ENCODE measurements at regions not wholly inside any gene's neighbourhood (a gene's known extent, or its start where the extent isn't known, plus 50 kb on each side); places are given as distances from the start of the nearest gene placed in this dataset.

DNA sequence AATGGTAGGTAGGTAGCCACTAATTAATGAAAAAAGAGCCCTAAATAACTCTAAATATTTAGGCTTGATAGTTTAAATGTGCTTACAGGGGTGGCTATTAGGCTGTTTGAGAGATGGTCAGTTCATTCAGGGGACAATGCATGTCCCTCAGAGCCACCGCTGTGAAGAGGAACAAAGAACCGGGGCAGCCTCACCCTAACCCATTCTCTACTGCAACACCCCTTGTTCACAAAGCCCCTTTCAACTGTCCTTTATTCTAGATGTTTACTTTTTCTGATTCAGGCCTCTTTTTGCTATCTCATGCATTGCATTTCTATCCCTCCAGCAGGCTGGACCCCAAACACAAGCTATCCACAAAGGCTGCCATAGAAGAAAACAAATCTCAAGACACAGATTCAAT, 906.7 kb downstream of the NR2F1-AS1 start:
- TF ChIP-seq, protein P1, sequence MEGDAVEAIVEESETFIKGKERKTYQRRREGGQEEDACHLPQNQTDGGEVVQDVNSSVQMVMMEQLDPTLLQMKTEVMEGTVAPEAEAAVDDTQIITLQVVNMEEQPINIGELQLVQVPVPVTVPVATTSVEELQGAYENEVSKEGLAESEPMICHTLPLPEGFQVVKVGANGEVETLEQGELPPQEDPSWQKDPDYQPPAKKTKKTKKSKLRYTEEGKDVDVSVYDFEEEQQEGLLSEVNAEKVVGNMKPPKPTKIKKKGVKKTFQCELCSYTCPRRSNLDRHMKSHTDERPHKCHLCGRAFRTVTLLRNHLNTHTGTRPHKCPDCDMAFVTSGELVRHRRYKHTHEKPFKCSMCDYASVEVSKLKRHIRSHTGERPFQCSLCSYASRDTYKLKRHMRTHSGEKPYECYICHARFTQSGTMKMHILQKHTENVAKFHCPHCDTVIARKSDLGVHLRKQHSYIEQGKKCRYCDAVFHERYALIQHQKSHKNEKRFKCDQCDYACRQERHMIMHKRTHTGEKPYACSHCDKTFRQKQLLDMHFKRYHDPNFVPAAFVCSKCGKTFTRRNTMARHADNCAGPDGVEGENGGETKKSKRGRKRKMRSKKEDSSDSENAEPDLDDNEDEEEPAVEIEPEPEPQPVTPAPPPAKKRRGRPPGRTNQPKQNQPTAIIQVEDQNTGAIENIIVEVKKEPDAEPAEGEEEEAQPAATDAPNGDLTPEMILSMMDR (conservative IDR thresholded peaks at IDR 0.05 in 1 of 2, IDR thresholded peaks at IDR 0.05 in 1 of 2; ENCODE audit: low read depth in 1 of 2, low read length in 2 of 2) = no peak
- no peak for TF ChIP-seq EZH2 (IDR thresholded peaks at IDR 0.05; ENCODE audit: low read length, missing control alignments)
- no peaks in the 10 kb centered on the region for H3K36me3 ChIP-seq (ENCODE audit: control insufficient read depth, insufficient read depth, low read length)
- H4K20me1 ChIP-seq (ENCODE audit: control insufficient read depth, extremely low read depth, insufficient read depth, low read length) = no peaks in the 10 kb centered on the region
- H3K4me1 ChIP-seq (ENCODE audit: control insufficient read depth, extremely low read depth, insufficient read depth, low read length) = no peaks in the 10 kb centered on the region
- no peak overlapping the region for H3K4me2 ChIP-seq (ENCODE audit: extremely low read depth, insufficient read depth, low read length)
- H3K9ac ChIP-seq (ENCODE audit: insufficient read depth, low read length) = no peak overlapping the region
- H3K27ac ChIP-seq (ENCODE audit: insufficient read depth, low read length) = no peak overlapping the region
- DNase-seq (ENCODE audit: low read depth in 2 of 2) = no peak
- no peaks in the 10 kb centered on the region for H3K79me2 ChIP-seq (ENCODE audit: control insufficient read depth, insufficient read depth, low read length)
- no peaks in the 10 kb centered on the region for H3K9me3 ChIP-seq (ENCODE audit: control insufficient read depth, insufficient read depth, low read depth, low read length)
- H3K4me3 ChIP-seq (replicated peaks in 1 of 4; ENCODE audit: control extremely low read depth in 1 of 4, insufficient read depth in 1 of 4, low read depth in 3 of 4, low read length in 4 of 4) = no peak overlapping the region
- H3K27me3 ChIP-seq (ENCODE audit: control insufficient read depth, insufficient read depth, low read length) = no peaks in the 10 kb centered on the region
- H2AFZ ChIP-seq (ENCODE audit: low read length) = no peak overlapping the region

DNA sequence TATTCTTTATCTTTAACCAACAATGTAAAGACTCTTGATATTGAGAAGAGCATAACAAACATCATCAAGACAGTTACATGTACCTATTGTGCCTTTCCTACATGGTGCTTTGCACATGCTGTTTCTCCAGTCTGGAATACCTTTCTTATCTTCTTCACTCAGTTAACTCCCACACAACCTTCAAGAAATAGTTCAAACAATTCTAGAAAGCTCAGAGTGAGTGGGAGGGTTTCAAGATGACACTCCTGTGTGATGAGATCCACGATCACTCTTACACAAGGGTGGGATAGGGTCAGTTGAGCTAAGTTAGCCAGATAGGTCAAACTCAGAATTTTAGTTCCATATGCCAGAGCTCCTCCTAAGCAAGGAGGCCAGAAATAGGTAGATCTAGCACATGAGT, 915.5 kb downstream of the NR2F1-AS1 start:
- H3K4me1 ChIP-seq (ENCODE audit: control insufficient read depth, extremely low read depth, insufficient read depth, low read length) = no peaks in the 10 kb centered on the region
- peak in 1 of 2 donors; percentile 21 for DNase-seq (ENCODE audit: low read depth in 2 of 2)
- TF ChIP-seq, protein P1 (conservative IDR thresholded peaks at IDR 0.05 in 1 of 2, IDR thresholded peaks at IDR 0.05 in 1 of 2; ENCODE audit: low read depth in 1 of 2, low read length in 2 of 2) = no peak
- no peak for TF ChIP-seq EZH2 (IDR thresholded peaks at IDR 0.05; ENCODE audit: low read length, missing control alignments)
- no peaks in the 10 kb centered on the region for H3K27me3 ChIP-seq (ENCODE audit: control insufficient read depth, insufficient read depth, low read length)
- H3K9me3 ChIP-seq (ENCODE audit: control insufficient read depth, insufficient read depth, low read depth, low read length) = no peaks in the 10 kb centered on the region
- no peak overlapping the region for H3K9ac ChIP-seq (ENCODE audit: insufficient read depth, low read length)
- H4K20me1 ChIP-seq (ENCODE audit: control insufficient read depth, extremely low read depth, insufficient read depth, low read length) = no peaks in the 10 kb centered on the region
- H3K36me3 ChIP-seq (ENCODE audit: control insufficient read depth, insufficient read depth, low read length) = no peaks in the 10 kb centered on the region
- no peak overlapping the region for H3K27ac ChIP-seq (ENCODE audit: insufficient read depth, low read length)
- no peak overlapping the region for H3K4me3 ChIP-seq (replicated peaks in 1 of 4; ENCODE audit: control extremely low read depth in 1 of 4, insufficient read depth in 1 of 4, low read depth in 3 of 4, low read length in 4 of 4)
- no peaks in the 10 kb centered on the region for H3K79me2 ChIP-seq (ENCODE audit: control insufficient read depth, insufficient read depth, low read length)
- no peak overlapping the region for H2AFZ ChIP-seq (ENCODE audit: low read length)
- no peak overlapping the region for H3K4me2 ChIP-seq (ENCODE audit: extremely low read depth, insufficient read depth, low read length)

GRCh38 chr5:92662741-92663140, 918.3 kb downstream of the NR2F1-AS1 start:
- TF ChIP-seq EZH2 (IDR thresholded peaks at IDR 0.05; ENCODE audit: low read length, missing control alignments) = no peak
- TF ChIP-seq, protein P1 (conservative IDR thresholded peaks at IDR 0.05 in 1 of 2, IDR thresholded peaks at IDR 0.05 in 1 of 2; ENCODE audit: low read depth in 1 of 2, low read length in 2 of 2) = no peak
- H3K27ac ChIP-seq (ENCODE audit: insufficient read depth, low read length) = no peak overlapping the region
- no peaks in the 10 kb centered on the region for H3K36me3 ChIP-seq (ENCODE audit: control insufficient read depth, insufficient read depth, low read length)
- no peaks in the 10 kb centered on the region for H3K79me2 ChIP-seq (ENCODE audit: control insufficient read depth, insufficient read depth, low read length)
- H3K9ac ChIP-seq (ENCODE audit: insufficient read depth, low read length) = no peak overlapping the region
- no peaks in the 10 kb centered on the region for H3K4me1 ChIP-seq (ENCODE audit: control insufficient read depth, extremely low read depth, insufficient read depth, low read length)
- no peaks in the 10 kb centered on the region for H3K9me3 ChIP-seq (ENCODE audit: control insufficient read depth, insufficient read depth, low read depth, low read length)
- no peaks in the 10 kb centered on the region for H3K27me3 ChIP-seq (ENCODE audit: control insufficient read depth, insufficient read depth, low read length)
- H2AFZ ChIP-seq (ENCODE audit: low read length) = no peak overlapping the region
- no peak overlapping the region for H3K4me2 ChIP-seq (ENCODE audit: extremely low read depth, insufficient read depth, low read length)
- DNase-seq (ENCODE audit: low read depth in 2 of 2) = peak in 1 of 2 donors; percentile 3
- no peak overlapping the region for H3K4me3 ChIP-seq (replicated peaks in 1 of 4; ENCODE audit: control extremely low read depth in 1 of 4, insufficient read depth in 1 of 4, low read depth in 3 of 4, low read length in 4 of 4)
- no peaks in the 10 kb centered on the region for H4K20me1 ChIP-seq (ENCODE audit: control insufficient read depth, extremely low read depth, insufficient read depth, low read length)

Measured in fibroblast of lung (primary cell).